ENCODE measurements at regions not wholly inside any gene's neighbourhood (a gene's known extent, or its start where the extent isn't known, plus 50 kb on each side); places are given as distances from the start of the nearest gene placed in this dataset.

DNA sequence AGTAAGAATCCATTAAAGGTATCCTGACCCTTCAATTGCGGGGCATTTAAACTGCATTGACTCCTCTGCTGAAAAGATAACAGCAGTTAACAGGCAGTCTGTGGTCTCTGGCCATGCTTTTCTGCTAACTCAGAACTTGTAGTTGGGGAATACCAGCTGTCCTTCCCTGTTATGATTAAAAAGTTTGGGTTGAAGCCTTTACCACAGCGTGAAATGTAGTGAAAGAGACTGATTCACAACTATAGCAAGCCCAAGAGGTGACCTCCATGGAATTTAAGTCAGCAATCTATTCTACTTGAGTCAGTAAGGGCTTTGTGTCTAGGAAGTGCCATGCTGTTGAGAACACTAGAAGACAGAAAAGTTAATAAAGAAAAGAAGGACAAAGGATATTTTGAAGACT is 1037.3 kb downstream of the SI start:
- TF ChIP-seq CTCF (IDR thresholded peaks at IDR 0.05; ENCODE audit: poor library complexity) (no peak), EZH2 (IDR thresholded peaks at IDR 0.05; ENCODE audit: borderline replicate concordance) (no peak)

All from hepatocyte (in vitro differentiated cells).